HepG2 (cell line): ENCODE measurements at regions not wholly inside any gene's neighbourhood (a gene's known extent, or its start where the extent isn't known, plus 50 kb on each side); places are given as distances from the start of the nearest gene placed in this dataset.

ENCODE experiments used
- ATAC-seq: fragments of 200-7000 bp; cut with Tn5 transposase; 3 replicates; pipeline ENCODE4 v1.9.1; 2020; ENCODE audit warnings: mild to moderate bottlenecking, moderate library complexity
- BruUV-seq: library from RNA; stranded (reverse); fragments of 400-500 nt; replicated peaks from 2 replicates; lab custom pipeline; 2021; lab: Mats Ljungman, UMichigan
- CTCF ChIA-PET: fragments of 300-600 bp; formaldehyde crosslinking; extraction: SDS; loops from one replicate; lab custom pipeline; 2021; ENCODE audit warnings: low total read pairs, inconsistent platforms, low intra/inter-chr PET ratio; lab: Yijun Ruan, JAX
- POLR2A ChIA-PET: fragments of 350-600 bp; sonication (Branson Sonifier 250); formaldehyde crosslinking; loops from one replicate; lab custom pipeline; 2020; ENCODE audit warnings: antibody characterized with exemption, inconsistent platforms; lab: Yijun Ruan, JAX
- DNase-seq: peaks from one replicate; pipeline ENCODE4 v3.0.0-alpha.2; 2015; ENCODE audit warnings: low spot score
- FAIRE-seq: peaks from 3 replicates; lab custom pipeline; 2011; peaks lifted over from hg19 to GRCh38; lab: Jason Lieb, UNC
- H2AFZ ChIP-seq: one replicate; pipeline ENCODE4 v1.6.1; 2011; ENCODE audit warnings: low read length, inconsistent platforms
- H3K27ac ChIP-seq: fragments of 300-600 bp; 3 replicates; pipeline ENCODE4 v1.8.0; 2011; ENCODE audit warnings: mixed run types, mild to moderate bottlenecking, mixed read lengths, low read length, inconsistent platforms; ENCODE audit not compliant: insufficient read depth; ENCODE audit errors: extremely low read length
- H3K27me3 ChIP-seq, 2 experiments: fragments of 200-600 bp in 1 of 2; 2 replicates in 1 of 2; 3 replicates in 1 of 2; pipeline versions ENCODE4 v1.6.0 to v1.8.0; 2011; ENCODE audit warnings: low read length in 2 of 2, mild to moderate bottlenecking in 2 of 2, moderate library complexity in 2 of 2, inconsistent platforms in 1 of 2; ENCODE audit not compliant: insufficient read depth in 2 of 2, control insufficient read depth in 1 of 2
- H3K36me3 ChIP-seq, 2 experiments: fragments of 200-600 bp in 1 of 2; replicated peaks in 1 of 2; 2 replicates in 1 of 2; 3 replicates in 1 of 2; pipeline versions ENCODE4 v1.5.1 to v1.8.0; 2011; ENCODE audit warnings: low read length in 2 of 2, inconsistent platforms in 1 of 2; ENCODE audit not compliant: insufficient read depth in 2 of 2, control insufficient read depth in 1 of 2
- H3K4me1 ChIP-seq: 2 replicates; pipeline ENCODE4 v1.5.1; 2012; ENCODE audit warnings: low read length, inconsistent platforms; ENCODE audit not compliant: insufficient read depth
- H3K4me2 ChIP-seq: 2 replicates; pipeline ENCODE4 v1.6.0; 2011; ENCODE audit warnings: low read depth, low read length, inconsistent platforms
- H3K4me3 ChIP-seq, 3 experiments: fragments of 200-600 bp in 1 of 3; sonication (generic), shearing (Covaris generic) in 1 of 3; replicated peaks in 1 of 3; 2 replicates each; pipeline ENCODE4 v1.5.1; 2011 to 2016; ENCODE audit warnings: low read length in 3 of 3, inconsistent platforms in 2 of 3, low read depth in 2 of 3, mild to moderate bottlenecking in 2 of 3, control low read depth in 1 of 3, mixed read lengths in 1 of 3; ENCODE audit not compliant: insufficient read depth in 1 of 3
- H3K79me2 ChIP-seq: one replicate; pipeline ENCODE4 v1.6.1; 2011; ENCODE audit warnings: low read length, inconsistent platforms; ENCODE audit not compliant: insufficient read depth
- H3K9ac ChIP-seq: 2 replicates; pipeline ENCODE4 v1.6.0; 2011; ENCODE audit warnings: mild to moderate bottlenecking, low read depth, low read length, inconsistent platforms; ENCODE audit not compliant: insufficient read depth
- H3K9me3 ChIP-seq: 2 replicates; pipeline ENCODE4 v1.5.1; 2012; ENCODE audit warnings: mild to moderate bottlenecking, low read length
- H4K20me1 ChIP-seq: 2 replicates; pipeline ENCODE4 v1.6.0; 2011; ENCODE audit warnings: inconsistent platforms, mild to moderate bottlenecking, low read length, moderate library complexity; ENCODE audit not compliant: insufficient read depth
- NR1H2 ChIP-seq: sonication (generic); formaldehyde crosslinking; IDR thresholded peaks from 2 replicates; pipeline ENCODE4 v1.8.1; 2022; ENCODE audit warnings: low read depth, missing genetic modification reagents, borderline replicate concordance
- PAX8 ChIP-seq: sonication (generic); formaldehyde crosslinking; IDR thresholded peaks from 2 replicates; pipeline ENCODE4 v1.8.0; 2022; ENCODE audit warnings: mild to moderate bottlenecking, missing genetic modification reagents, borderline replicate concordance
- RFX1 ChIP-seq: fragments of 450-650 bp; IDR thresholded peaks from 2 replicates; pipeline ENCODE4 v1.6.1; 2017
- SNAI1 ChIP-seq: sonication (generic); formaldehyde crosslinking; IDR thresholded peaks from 2 replicates; pipeline ENCODE4 v1.5.0; 2020; ENCODE audit warnings: mild to moderate bottlenecking, missing genetic modification reagents, borderline replicate concordance
- ZFP82 ChIP-seq: sonication (generic); formaldehyde crosslinking; IDR thresholded peaks from 2 replicates; pipeline ENCODE4 v1.5.1; 2020; ENCODE audit warnings: mild to moderate bottlenecking, missing genetic modification reagents, borderline replicate concordance
- ZNF383 ChIP-seq: sonication (generic); formaldehyde crosslinking; IDR thresholded peaks from 2 replicates; pipeline ENCODE4 v1.4.0; 2020; ENCODE audit warnings: missing genetic modification reagents, mild to moderate bottlenecking, borderline replicate concordance
- WGBS: methylation state at CpG from one replicate; pipeline ENCODE4 v1.1.6; 2017; ENCODE audit warnings: low lambda C conversion rate; 5-methylcytosine and 5-hydroxymethylcytosine counted together
- in situ Hi-C: cut with HindIII; loops from 2 replicates; pipeline ENCODE4 v1.10.0; 2017; ENCODE audit warnings: low pct_unique_long_range_greater_than_20kb; ENCODE audit not compliant: extremely low pct_ligation_motif_present
- intact Hi-C: fragments of 100-400 bp; cut with micrococcal nuclease; formaldehyde crosslinking; loops from one replicate; pipeline ENCODE4 v1.10.0; 2022; ENCODE audit not compliant: unreplicated experiment
- TF ChIP-seq, protein P1 (sequence below): sonication (generic); formaldehyde crosslinking; IDR thresholded peaks from 2 replicates; pipeline ENCODE4 v1.4.0; 2020; ENCODE audit warnings: missing genetic modification reagents, borderline replicate concordance

DNA sequence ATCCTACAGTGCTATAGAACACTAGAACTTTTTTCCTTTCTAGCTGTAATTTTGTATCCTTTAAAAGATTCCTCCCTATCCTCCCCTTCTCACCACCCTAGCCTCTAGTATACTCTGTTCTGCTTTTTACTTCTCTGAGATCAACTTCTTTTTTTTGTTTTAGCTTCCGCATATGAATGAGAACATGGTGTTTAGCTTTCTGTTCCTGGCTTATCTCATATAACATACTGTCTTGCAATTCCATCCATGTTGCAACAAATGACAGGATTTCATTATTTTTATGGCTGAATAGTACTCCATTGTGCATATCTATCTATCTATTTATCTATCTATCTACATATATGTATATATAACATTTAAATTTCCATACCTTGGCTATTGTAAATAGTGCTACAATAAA, 126.0 kb upstream of the MAN2A1 start:
- Histone ChIP-seq H3K9ac (no peak overlapping the region), H2AFZ (no peak overlapping the region), H3K9me3 (no peaks in the 10 kb centered on the region), H3K27ac (no peak overlapping the region), H3K27me3 (no peaks in the 10 kb centered on the region), H3K4me3 (no peak overlapping the region), H3K36me3 (no peaks in the 10 kb centered on the region), H3K4me1 (no peaks in the 10 kb centered on the region; the same call in 1 of the 2 replicates), H4K20me1 (no peaks in the 10 kb centered on the region), H3K4me2 (no peak overlapping the region), H3K79me2 (no peaks in the 10 kb centered on the region)
- ATAC-seq = no peak
- DNase-seq = no peak
- in situ Hi-C loops = no loop called here
- no TSS peak for BruUV-seq
- CTCF ChIA-PET = no interaction called here
- WGBS = 100% methylated on average over 1 of the region's 1 CpG
- TF ChIP-seq ZNF383 (CRISPR knock-in tag) = no peak
- no peak for TF ChIP-seq RFX1
- TF ChIP-seq SNAI1 (CRISPR knock-in tag) = no peak
- TF ChIP-seq NR1H2 (CRISPR knock-in tag) = no peak
- TF ChIP-seq PAX8 (CRISPR knock-in tag) = no peak
- TF ChIP-seq ZFP82 (CRISPR knock-in tag) = no peak
- TF ChIP-seq, protein P1, sequence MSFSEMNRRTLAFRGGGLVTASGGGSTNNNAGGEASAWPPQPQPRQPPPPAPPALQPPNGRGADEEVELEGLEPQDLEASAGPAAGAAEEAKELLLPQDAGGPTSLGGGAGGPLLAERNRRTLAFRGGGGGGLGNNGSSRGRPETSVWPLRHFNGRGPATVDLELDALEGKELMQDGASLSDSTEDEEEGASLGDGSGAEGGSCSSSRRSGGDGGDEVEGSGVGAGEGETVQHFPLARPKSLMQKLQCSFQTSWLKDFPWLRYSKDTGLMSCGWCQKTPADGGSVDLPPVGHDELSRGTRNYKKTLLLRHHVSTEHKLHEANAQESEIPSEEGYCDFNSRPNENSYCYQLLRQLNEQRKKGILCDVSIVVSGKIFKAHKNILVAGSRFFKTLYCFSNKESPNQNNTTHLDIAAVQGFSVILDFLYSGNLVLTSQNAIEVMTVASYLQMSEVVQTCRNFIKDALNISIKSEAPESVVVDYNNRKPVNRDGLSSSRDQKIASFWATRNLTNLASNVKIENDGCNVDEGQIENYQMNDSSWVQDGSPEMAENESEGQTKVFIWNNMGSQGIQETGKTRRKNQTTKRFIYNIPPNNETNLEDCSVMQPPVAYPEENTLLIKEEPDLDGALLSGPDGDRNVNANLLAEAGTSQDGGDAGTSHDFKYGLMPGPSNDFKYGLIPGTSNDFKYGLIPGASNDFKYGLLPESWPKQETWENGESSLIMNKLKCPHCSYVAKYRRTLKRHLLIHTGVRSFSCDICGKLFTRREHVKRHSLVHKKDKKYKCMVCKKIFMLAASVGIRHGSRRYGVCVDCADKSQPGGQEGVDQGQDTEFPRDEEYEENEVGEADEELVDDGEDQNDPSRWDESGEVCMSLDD (CRISPR knock-in tag) = no peak
- intact Hi-C loops = no loop called here
- no peak for FAIRE-seq
- POLR2A ChIA-PET = no interaction called here
